CD14-positive monocyte (primary cell): ENCODE measurements at regions not wholly inside any gene's neighbourhood (a gene's known extent, or its start where the extent isn't known, plus 50 kb on each side); places are given as distances from the start of the nearest gene placed in this dataset.

Source experiments
- DNase-seq, 3 donors: peaks; one replicate each; pipeline ENCODE4 v3.0.0-alpha.2; 2011 to 2022
- H2AFZ ChIP-seq: 2 replicates; pipeline ENCODE4 v1.6.0; 2012; ENCODE audit warnings: mild to moderate bottlenecking, low read depth, low read length, inconsistent platforms; ENCODE audit not compliant: insufficient read depth, poor library complexity, severe bottlenecking
- H3K27ac ChIP-seq, 2 donors: 1 replicate in 1 of 2; 2 replicates in 1 of 2; pipeline ENCODE4 v1.5.1; 2012 to 2013; ENCODE audit warnings: low read length in 2 of 2, control low read depth in 1 of 2, inconsistent platforms in 1 of 2, low read depth in 1 of 2, mild to moderate bottlenecking in 1 of 2
- H3K27me3 ChIP-seq, 2 donors: one replicate each; pipeline versions ENCODE4 v1.6.0 to v1.6.1; 2011 to 2013; ENCODE audit warnings: low read length in 2 of 2; ENCODE audit not compliant: control insufficient read depth in 2 of 2, insufficient read depth in 2 of 2
- H3K36me3 ChIP-seq, 2 donors: replicated peaks in 1 of 2; 1 replicate in 1 of 2; 2 replicates in 1 of 2; pipeline versions ENCODE4 v1.5.1 to v1.6.1; 2012 to 2013; ENCODE audit warnings: low read length in 2 of 2, control low read depth in 1 of 2, inconsistent platforms in 1 of 2, mild to moderate bottlenecking in 1 of 2; ENCODE audit not compliant: insufficient read depth in 2 of 2, control insufficient read depth in 1 of 2
- H3K4me1 ChIP-seq, 2 donors: 1 replicate in 1 of 2; 2 replicates in 1 of 2; pipeline versions ENCODE4 v1.5.1 to v1.6.1; 2012 to 2013; ENCODE audit warnings: low read length in 2 of 2, control low read depth in 1 of 2, inconsistent platforms in 1 of 2, mild to moderate bottlenecking in 1 of 2, moderate library complexity in 1 of 2; ENCODE audit not compliant: insufficient read depth in 2 of 2, control insufficient read depth in 1 of 2
- H3K4me2 ChIP-seq: replicated peaks from 2 replicates; pipeline ENCODE3; 2012; ENCODE audit warnings: low read length, moderate library complexity, mild to moderate bottlenecking; ENCODE audit not compliant: poor library complexity, severe bottlenecking; ENCODE audit errors: extremely low read depth
- H3K4me3 ChIP-seq, 3 experiments: fragments of 200-600 bp in 1 of 3; sonication (generic) in 1 of 3; replicated peaks in 1 of 3; 1 replicate in 2 of 3; 2 replicates in 1 of 3; pipeline ENCODE4 v1.5.1; 2011 to 2013; ENCODE audit warnings: low read length in 3 of 3, mild to moderate bottlenecking in 3 of 3, control low read depth in 2 of 3, low read depth in 2 of 3, inconsistent platforms in 1 of 3, moderate library complexity in 1 of 3
- H3K79me2 ChIP-seq: 2 replicates; pipeline ENCODE4 v1.6.0; 2012; ENCODE audit warnings: mild to moderate bottlenecking, control low read depth, inconsistent platforms, low read length, moderate library complexity; ENCODE audit not compliant: insufficient read depth
- H3K9ac ChIP-seq: 2 replicates; pipeline ENCODE4 v1.6.0; 2017; ENCODE audit warnings: low read length, mild to moderate bottlenecking; ENCODE audit not compliant: insufficient read depth, poor library complexity, severe bottlenecking
- H3K9me3 ChIP-seq, 2 donors: replicated peaks in 1 of 2; 1 replicate in 1 of 2; 2 replicates in 1 of 2; pipeline versions ENCODE4 v1.5.1 to v1.6.1; 2012 to 2013; ENCODE audit warnings: low read length in 2 of 2, control low read depth in 1 of 2; ENCODE audit not compliant: control insufficient read depth in 1 of 2, insufficient read depth in 1 of 2
- H4K20me1 ChIP-seq: 2 replicates; pipeline ENCODE4 v1.6.0; 2012; ENCODE audit warnings: mild to moderate bottlenecking, low read length, control low read depth, moderate library complexity; ENCODE audit not compliant: insufficient read depth
- H3K27ac Mint-ChIP-seq, 7 donors: one replicate each; pipeline ENCODE4 v1.8.0; 2020; ENCODE audit warnings: mild to moderate bottlenecking in 7 of 7, mixed read lengths in 7 of 7, moderate library complexity in 6 of 7, inconsistent platforms in 2 of 7
- H3K27me3 Mint-ChIP-seq, 3 donors: one replicate each; pipeline ENCODE4 v1.8.0; 2021 to 2022; ENCODE audit warnings: low read depth in 3 of 3, mild to moderate bottlenecking in 3 of 3, mixed read lengths in 3 of 3, moderate library complexity in 3 of 3, inconsistent platforms in 1 of 3
- H3K36me3 Mint-ChIP-seq, 2 donors: one replicate each; pipeline ENCODE4 v1.8.0; 2020; ENCODE audit warnings: mixed read lengths in 2 of 2, inconsistent platforms in 1 of 2, mild to moderate bottlenecking in 1 of 2
- H3K4me1 Mint-ChIP-seq: one replicate; pipeline ENCODE4 v1.8.0; 2020; ENCODE audit warnings: mild to moderate bottlenecking, mixed read lengths
- H3K4me3 Mint-ChIP-seq, 2 donors: one replicate each; pipeline ENCODE4 v1.8.0; 2020; ENCODE audit warnings: mild to moderate bottlenecking in 2 of 2, mixed read lengths in 2 of 2, moderate library complexity in 1 of 2
- H3K9me3 Mint-ChIP-seq, 7 donors: one replicate each; pipeline ENCODE4 v1.8.0; 2020 to 2022; ENCODE audit warnings: mixed read lengths in 7 of 7, mild to moderate bottlenecking in 6 of 7, moderate library complexity in 6 of 7, inconsistent platforms in 2 of 7
- CTCF ChIP-seq: fragments of 200-600 bp; IDR thresholded peaks from one replicate; pipeline ENCODE4 v1.8.0; 2022; ENCODE audit warnings: antibody characterized with exemption, mild to moderate bottlenecking
- WGBS: methylation state at CpG from one replicate; pipeline ENCODE4 v1.1.5; 2013; ENCODE audit warnings: missing lambda C conversion rate; ENCODE audit not compliant: insufficient coverage; 5-methylcytosine and 5-hydroxymethylcytosine counted together
- intact Hi-C, 2 donors: fragments of 100-400 bp; cut with micrococcal nuclease; formaldehyde crosslinking; loops; one replicate each; pipeline versions ENCODE4 v1.15.0 to v1.15.1; 2023

- DNase-seq = no peak
- no peak overlapping the region for H3K9ac ChIP-seq
- H3K4me3 Mint-ChIP-seq = peak overlapping the region in 1 of 2 donors; percentile 9
- H3K4me3 ChIP-seq = no peak overlapping the region
- H4K20me1 ChIP-seq = no peaks in the 10 kb centered on the region
- no peak overlapping the region for H3K27ac Mint-ChIP-seq
- H3K4me1 Mint-ChIP-seq = peaks cover 21% of the 10 kb centered on the region
- 94% methylated on average over 7 of the region's 13 CpGs for WGBS
- peaks cover 38 to 39% of the 10 kb centered on the region in 2 donors for H3K27me3 ChIP-seq
- peaks cover 7 to 13% of the 10 kb centered on the region in 2 donors for H3K36me3 Mint-ChIP-seq
- peaks cover 41 to 51% (median 46%) of the 10 kb centered on the region in 3 donors for H3K27me3 Mint-ChIP-seq
- H3K4me1 ChIP-seq = peaks cover 21 to 22% of the 10 kb centered on the region in 2 donors
- intact Hi-C loops = no loop called here
- H3K79me2 ChIP-seq = no peaks in the 10 kb centered on the region
- no peaks in the 10 kb centered on the region for H3K36me3 ChIP-seq
- H3K9me3 Mint-ChIP-seq = peaks cover 0 to 9% (median 5%) of the 10 kb centered on the region in 7 donors
- H3K27ac ChIP-seq = no peak overlapping the region
- no peak for TF ChIP-seq CTCF
- no peak overlapping the region for H2AFZ ChIP-seq
- H3K9me3 ChIP-seq = peaks cover 0 to 9% of the 10 kb centered on the region in 2 donors
- H3K4me2 ChIP-seq = no peak overlapping the region
These were observed 204.1 kb upstream of the NFE2L3 start for GRCh38 chr7:25947669-25948516.

- no peaks in the 10 kb centered on the region for H4K20me1 ChIP-seq
- H3K4me1 Mint-ChIP-seq = peaks cover 21% of the 10 kb centered on the region
- H3K27me3 Mint-ChIP-seq = peaks cover 38 to 50% (median 46%) of the 10 kb centered on the region in 3 donors
- no peaks in the 10 kb centered on the region for H3K36me3 ChIP-seq
- intact Hi-C loops = no loop called here
- H3K27ac Mint-ChIP-seq = no peak overlapping the region
- H3K4me3 ChIP-seq = peak overlapping the region; percentile 1 to 75 (median 32)
- DNase-seq = no peak
- H3K36me3 Mint-ChIP-seq = peaks cover 7 to 13% of the 10 kb centered on the region in 2 donors
- H3K4me2 ChIP-seq = peak overlapping the region; percentile 86
- TF ChIP-seq CTCF = no peak
- H3K9me3 ChIP-seq = peaks cover 0 to 9% of the 10 kb centered on the region in 2 donors
- H3K9me3 Mint-ChIP-seq = peaks cover 0 to 10% (median 5%) of the 10 kb centered on the region in 7 donors
- H2AFZ ChIP-seq = peak overlapping the region; percentile 77
- 2% methylated on average over 22 of the region's 32 CpGs for WGBS
- peak overlapping the region; percentile 65 to 89 for H3K4me3 Mint-ChIP-seq
- no peak overlapping the region for H3K9ac ChIP-seq
- no peaks in the 10 kb centered on the region for H3K79me2 ChIP-seq
- H3K27me3 ChIP-seq = peaks cover 38 to 39% of the 10 kb centered on the region in 2 donors
- peaks cover 21 to 22% of the 10 kb centered on the region in 2 donors for H3K4me1 ChIP-seq
- H3K27ac ChIP-seq = no peak overlapping the region
These were observed 202.1 kb upstream of the NFE2L3 start for GRCh38 chr7:25949736-25950487.
